HepG2 (cell line): ENCODE measurements at regions not wholly inside any gene's neighbourhood (a gene's known extent, or its start where the extent isn't known, plus 50 kb on each side); places are given as distances from the start of the nearest gene placed in this dataset.

Experiments
- EP300 ChIP-seq, 3 experiments: sonication (generic) in 1 of 3; formaldehyde crosslinking in 1 of 3; IDR thresholded peaks; 2 replicates each; pipeline versions ENCODE4 v1.5.1 to v1.6.1; 2011 to 2020; ENCODE audit warnings: low read depth in 2 of 3, low read length in 2 of 3, borderline replicate concordance in 1 of 3, improper control_type of control experiment in 1 of 3, mild to moderate bottlenecking in 1 of 3, missing genetic modification reagents in 1 of 3, moderate library complexity in 1 of 3
- TCF7L2 ChIP-seq: IDR thresholded peaks from 2 replicates; pipeline ENCODE4 v1.6.1; 2011; ENCODE audit warnings: mild to moderate bottlenecking, low read depth, low read length, moderate library complexity
- ZNF18 ChIP-seq: sonication (generic); formaldehyde crosslinking; IDR thresholded peaks from 2 replicates; pipeline ENCODE4 v1.8.0; 2022; ENCODE audit warnings: mild to moderate bottlenecking, missing genetic modification reagents; ENCODE audit not compliant: insufficient replicate concordance

DNA sequence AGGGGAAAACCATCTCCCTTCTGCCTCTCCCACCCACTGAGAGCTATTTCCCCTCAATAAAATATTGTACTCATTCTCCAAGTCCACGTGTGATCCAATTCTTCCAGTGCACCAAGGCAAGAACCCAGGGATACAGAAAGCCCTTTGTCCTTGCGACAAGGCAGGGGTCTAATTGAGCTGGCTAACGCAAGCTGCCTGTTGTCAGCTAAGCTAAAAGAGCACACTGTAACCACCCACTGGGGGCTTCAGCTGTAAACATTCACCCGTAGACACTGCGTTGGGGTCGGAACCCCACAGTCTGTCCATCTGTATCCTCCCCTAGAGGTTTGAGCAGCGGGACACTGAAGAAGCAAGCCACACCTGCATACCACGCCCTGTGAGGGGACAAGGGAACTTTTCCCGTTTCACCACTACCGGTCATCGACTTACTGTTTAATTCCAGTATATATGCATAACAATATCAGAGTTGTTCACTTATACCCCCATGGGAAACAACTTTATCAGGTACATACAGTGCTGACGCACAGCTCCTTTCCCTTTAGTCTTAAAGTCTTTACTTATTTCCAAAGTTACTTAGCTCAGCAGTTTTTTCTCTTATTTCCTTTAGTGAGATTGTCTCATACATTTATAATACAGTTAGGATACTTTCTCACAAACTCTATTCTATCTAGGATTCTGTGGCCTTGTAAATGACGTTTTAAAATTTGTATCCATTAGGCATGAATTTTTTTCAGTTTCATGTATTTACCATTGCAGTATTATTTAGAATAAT lies 721.6 kb downstream of the ANKRD7 start:
- TF ChIP-seq ZNF18 (CRISPR knock-in tag) (no peak), TCF7L2 (no peak), EP300 (IDR thresholded peaks at IDR 0.05; ENCODE audit: low read depth in 2 of 2, low read length in 2 of 2) (no peak), EP300 (CRISPR knock-in tag; IDR thresholded peaks at IDR 0.05; ENCODE audit: borderline replicate concordance) (no peak)
